A172 (cell line): ENCODE measurements at regions not wholly inside any gene's neighbourhood (a gene's known extent, or its start where the extent isn't known, plus 50 kb on each side); places are given as distances from the start of the nearest gene placed in this dataset.
A peak's percentile ranks its signal among the peaks of the same experiment; 100 is the strongest.
"Not testable (repeated sequence)": the region's sequence is repeated elsewhere in the genome, so short reads cannot be mapped to it uniquely, and the experiment has no call there.

Source experiments
- DNase-seq: peaks from one replicate; pipeline ENCODE4 v3.0.0-alpha.2; 2015; ENCODE audit warnings: low spot score

DNA sequence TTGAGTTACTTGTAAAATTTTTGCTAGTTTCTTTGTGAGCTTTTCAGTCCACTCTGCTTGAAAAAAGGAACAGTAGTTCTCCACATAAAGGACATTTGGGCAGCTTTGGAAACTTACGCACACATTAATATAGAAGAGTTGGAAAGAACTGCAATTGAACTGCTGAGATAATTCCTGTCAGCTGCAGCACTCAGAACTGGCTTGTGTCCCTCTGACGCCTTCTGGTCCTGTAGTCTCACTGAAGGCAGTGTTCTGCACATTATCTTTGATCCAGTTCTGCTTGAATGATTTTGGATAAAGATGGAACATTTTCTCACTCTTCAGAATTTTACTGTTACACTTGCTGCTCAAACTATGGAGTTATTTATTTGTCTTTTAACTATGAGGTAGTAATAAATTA, 901.9 kb downstream of the OTOL1 start:
- DNase-seq, result no peak

- DNase-seq, result no peak
Observed at GRCh38 chr3:162400697-162401096, 904.1 kb downstream of the OTOL1 start.

GRCh38 chr3:162411556-162411955, 914.9 kb downstream of the OTOL1 start:
- DNase-seq, result not testable (repeated sequence)

- DNase-seq, result no peak
Observed at GRCh38 chr3:162421721-162422120, 925.1 kb downstream of the OTOL1 start.

DNA sequence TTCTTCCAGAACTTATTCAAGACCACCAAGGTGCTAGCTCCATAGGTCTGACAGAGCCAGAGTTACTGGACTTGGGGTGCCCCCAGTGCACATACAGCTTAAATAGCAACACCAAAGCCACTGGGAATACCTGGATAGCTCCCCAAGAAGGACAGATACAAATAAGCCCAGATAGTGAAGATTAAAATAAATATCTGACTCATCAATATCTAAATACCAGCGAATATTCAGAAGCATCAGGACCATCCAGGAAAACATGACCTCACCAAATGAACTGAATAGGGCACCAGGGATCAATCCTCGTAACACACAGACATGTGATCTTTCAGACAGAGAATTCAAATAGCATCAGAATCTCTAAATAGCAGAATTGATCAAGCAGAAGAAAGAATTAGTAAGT, 931.6 kb downstream of the OTOL1 start:
- no peak for DNase-seq

DNA sequence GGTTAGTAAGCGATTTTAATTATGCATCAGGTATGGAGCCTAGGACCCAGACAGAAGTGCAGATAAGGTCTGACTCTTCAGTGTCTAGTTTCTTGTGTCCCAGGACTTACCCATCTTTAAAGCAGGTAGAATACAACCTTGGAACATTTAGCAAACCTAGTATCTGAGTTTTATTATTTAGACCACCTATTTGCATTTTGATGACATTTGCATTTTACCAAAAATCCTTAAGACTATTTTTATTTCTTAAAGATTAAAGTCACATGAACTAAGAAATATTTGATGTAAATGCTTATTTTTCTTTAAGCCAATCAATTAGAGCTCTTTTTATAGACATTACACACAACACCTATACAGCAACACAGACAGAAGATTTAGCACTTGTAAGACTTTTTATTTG, 939.1 kb downstream of the OTOL1 start:
- no peak for DNase-seq

DNA sequence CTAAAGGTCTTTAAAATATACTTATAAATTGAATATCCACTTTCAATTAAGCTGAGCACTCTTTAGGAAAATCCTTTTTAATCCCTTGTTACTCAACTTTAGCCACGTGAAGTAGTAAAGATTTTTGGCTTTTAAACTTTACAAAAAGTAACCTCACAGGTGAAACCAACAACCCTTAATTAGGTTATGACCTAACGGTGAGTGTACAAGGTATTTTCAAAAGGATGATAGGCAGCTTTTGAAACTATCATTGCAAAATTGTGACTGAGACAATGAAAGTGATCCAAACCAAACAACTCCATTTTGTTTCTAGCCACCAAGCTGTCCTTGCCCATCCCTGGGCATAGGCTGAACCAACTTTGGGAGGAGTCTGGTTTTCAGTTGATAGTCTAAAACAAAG, 940.2 kb downstream of the OTOL1 start:
- no peak for DNase-seq

DNA sequence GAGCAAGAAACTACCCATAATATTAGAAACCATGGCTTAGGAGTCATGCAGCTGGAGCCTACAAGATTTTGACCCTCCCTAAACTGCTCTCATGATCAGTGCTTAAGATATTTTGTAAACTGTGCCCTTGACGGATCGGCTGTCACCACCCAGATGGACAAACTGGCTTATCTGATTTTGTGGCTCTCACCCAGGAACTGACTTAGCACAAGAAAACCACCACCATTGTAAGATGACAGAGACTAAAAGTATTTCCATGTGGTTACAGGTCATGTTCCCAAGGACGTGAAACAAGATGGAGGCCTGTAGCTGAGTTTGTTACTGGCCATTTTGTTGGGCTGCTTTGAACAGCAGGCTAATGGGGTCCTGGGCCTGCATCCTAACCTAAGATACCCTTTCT, 940.9 kb downstream of the OTOL1 start:
- peak; percentile 93 for DNase-seq

DNA sequence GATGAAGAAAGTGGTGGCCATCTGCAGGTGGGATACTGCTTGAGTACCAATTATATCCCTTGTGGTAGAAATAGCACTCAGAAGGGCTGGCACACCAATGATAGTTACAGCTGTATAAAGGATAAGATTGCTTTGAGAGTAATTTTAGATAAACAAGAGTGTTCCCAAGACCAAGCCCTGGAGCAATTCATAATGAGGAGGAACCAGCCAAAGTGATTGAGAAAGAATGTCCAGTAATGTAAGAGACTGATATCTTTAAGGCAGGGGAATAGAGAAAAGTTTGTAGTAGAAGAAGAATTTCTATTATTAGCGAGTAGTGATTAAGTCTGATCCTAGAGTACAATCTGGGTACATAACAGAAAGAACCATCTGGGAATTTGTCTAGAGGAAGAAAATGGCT, 945.1 kb downstream of the OTOL1 start:
- no peak for DNase-seq

DNA sequence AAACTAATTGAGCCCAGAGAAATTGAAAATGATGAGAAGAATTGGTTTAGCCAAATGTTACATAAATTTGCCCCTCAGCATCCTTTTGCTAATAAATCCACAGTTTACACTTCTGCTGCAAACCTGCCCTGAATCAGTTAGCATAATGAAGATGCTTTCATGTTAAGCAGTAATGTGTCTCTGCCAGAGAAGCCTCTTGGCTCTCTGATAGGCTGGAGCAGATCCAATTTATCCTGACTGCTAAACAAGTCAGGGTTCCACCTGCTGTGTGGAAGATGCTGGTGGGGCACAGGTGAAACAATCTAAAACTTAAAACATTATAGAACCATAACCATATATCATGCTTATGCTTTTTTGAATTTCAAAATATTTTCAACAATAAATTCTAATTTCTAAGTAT, 946.8 kb downstream of the OTOL1 start:
- DNase-seq, result no peak

- no peak for DNase-seq
Observed at GRCh38 chr3:162468791-162469190, 972.2 kb downstream of the OTOL1 start.

DNA sequence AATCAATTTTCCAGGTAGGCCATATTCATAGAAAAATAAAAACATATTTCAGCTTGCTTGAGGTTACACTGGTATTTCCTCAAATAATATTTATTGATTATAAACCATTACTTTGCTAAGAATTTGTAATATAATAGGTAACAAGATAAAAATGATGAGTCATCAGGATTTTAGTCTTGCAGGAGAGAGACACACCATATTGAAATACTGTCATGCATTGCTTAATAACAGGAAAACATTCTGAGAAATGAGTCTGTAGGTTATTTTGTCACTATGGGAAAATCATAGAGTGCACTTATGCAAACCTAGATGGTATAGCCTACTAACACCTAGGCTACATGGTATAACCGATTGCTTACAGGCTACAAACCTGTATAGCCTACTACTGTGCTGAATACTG, 990.5 kb downstream of the OTOL1 start:
- DNase-seq, result no peak

DNA sequence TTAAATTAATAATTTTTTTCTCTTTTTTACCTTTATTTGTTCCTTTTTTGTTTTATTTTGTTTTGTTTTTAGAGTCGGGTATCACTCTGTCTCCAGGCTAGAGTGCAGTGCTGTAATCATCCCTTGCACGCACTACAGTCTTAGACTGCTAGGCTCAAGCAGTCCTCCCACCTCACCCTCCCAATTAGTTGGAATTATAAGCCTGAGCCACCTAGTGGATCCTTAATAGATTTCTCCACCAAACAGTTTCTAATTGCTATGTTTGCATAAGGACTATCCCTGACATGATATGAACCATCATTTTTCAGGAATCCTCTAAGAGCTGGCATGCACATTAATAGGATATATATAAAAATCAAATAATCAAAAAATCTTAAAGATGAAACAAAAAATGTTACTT, 993.2 kb downstream of the OTOL1 start:
- peak; percentile 31 for DNase-seq

- DNase-seq, result no peak
Observed at GRCh38 chr3:162491952-162492351, 995.3 kb downstream of the OTOL1 start.

DNA sequence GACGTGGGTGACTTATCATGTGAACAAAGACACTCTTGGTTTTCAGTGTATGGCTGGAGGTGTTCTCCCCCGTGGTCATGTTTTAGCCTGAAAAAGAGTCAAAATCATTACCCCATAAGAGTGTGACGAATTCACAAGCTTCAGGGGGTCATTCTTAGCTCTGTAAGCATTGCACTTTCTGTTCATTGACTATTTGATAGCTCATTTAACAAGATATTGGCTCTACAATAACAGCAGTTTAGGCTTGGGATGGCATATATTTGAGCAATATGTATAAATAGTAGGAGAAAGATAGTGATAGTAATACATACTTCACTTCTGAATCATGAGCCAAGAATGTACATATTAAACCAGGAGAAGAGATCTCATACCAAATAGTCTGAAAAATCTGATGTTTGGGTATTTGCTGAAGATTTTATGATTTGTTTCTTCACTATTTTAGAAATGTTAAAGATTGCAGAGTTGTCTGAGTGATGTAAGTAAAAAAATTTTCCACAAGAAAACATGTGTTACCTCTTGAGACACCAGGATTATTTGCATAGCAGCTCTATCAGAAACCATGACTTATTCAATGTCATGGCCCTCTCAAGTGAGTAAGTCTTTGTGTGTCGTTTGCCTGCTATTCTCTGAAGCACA, 996.0 kb downstream of the OTOL1 start:
- DNase-seq, result peak; percentile 34

DNA sequence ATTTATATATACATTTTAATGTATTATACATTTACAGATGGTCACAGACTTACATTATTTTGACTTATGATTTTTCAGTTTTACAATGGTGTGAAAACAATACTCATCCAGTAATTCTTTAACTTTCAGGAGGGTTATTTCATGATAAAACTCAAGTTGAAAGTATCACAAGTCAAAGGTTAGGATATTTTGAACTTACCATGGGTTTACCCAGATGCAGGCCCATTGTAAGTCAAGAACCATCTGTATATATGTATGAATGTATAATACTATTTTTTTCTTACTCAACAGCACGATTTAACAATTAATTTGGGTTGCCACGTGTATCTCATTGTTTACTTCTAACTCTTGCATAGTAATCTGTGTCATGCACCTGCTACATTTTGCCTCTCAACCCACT, 1002.0 kb downstream of the OTOL1 start:
- DNase-seq, result no peak

GRCh38 chr3:162507397-162507796, 1010.8 kb downstream of the OTOL1 start:
- DNase-seq, result no peak

DNA sequence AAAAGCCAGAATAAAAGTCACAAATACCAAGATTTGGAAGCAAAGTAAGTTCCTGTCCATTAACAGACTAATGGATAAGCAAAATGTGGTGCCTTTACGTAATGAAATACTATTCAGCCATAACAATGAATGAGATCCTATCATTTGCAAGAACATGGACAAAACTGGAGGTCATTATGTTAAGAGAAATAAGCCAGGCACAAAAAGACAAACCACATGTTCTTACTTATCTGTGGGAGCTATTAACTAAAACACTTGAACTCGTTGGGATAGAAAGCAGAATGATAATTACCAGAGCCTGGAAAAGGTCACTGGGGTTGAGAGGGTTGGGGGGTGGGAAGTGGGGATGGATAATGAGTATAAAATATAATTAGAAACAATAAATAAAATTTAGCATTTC, 1015.9 kb downstream of the OTOL1 start:
- DNase-seq, result no peak

DNA sequence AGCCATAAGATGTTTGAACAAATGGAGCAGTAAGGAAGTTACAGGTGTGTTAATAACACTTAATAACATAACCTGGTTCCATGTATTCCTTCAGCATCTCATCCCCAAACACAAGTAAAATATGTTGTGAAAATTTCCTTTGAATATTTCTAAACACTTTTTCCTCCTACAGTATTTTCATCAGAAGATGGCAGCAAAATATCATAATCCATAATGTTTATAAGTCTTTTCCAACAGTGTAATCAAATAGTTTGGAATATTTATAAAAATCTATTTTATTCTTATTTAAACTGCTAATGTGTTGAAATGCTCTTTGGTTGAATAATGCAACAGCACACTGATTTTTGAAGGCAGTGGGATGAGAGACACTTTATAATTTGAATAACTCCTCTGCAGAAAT, 1020.5 kb downstream of the OTOL1 start:
- DNase-seq, result no peak

GRCh38 chr3:162521669-162522068, 1025.1 kb downstream of the OTOL1 start:
- DNase-seq, result no peak

- DNase-seq, result peak; percentile 72
Observed at GRCh38 chr3:162525066-162525742, 1028.6 kb downstream of the OTOL1 start.

DNA sequence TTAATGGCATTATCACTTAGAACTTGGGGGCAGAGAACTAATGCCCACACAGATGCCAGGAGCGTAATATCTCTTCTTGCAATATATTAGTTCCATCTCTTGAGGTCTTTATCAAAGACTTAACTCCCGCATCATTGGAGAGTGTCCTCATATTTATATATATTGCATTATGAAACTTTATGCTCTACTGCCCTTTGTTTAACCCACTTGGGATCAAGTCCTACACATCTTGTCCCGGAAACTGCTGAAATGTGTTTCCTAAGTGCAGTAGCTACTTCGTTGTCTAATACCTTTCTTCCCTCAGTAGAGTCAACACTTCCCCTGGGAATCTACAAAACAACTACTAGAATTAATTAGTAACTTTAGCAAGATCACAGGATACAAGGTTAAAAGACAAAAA, 1029.2 kb downstream of the OTOL1 start:
- no peak for DNase-seq

- DNase-seq, result no peak
Observed at GRCh38 chr3:162534431-162534830, 1037.8 kb downstream of the OTOL1 start.

- no peak for DNase-seq
Observed at GRCh38 chr3:162538491-162538890, 1041.9 kb downstream of the OTOL1 start.
